ENCODE measurements at regions not wholly inside any gene's neighbourhood (a gene's known extent, or its start where the extent isn't known, plus 50 kb on each side); places are given as distances from the start of the nearest gene placed in this dataset.

- TF ChIP-seq CTCF (IDR thresholded peaks at IDR 0.05; ENCODE audit: borderline replicate concordance, extremely low read depth, low read length, poor library complexity, severe bottlenecking) = no peak
- no peak for TF ChIP-seq EZH2 (IDR thresholded peaks at IDR 0.05; ENCODE audit: borderline replicate concordance, low read depth, low read length, severe bottlenecking)
Measured at GRCh38 chr16:79404571-79404970, 196.0 kb downstream of the MAF start.

Measured in DND-41 (cell line).